GM19397 (cell line): ENCODE measurements at regions not wholly inside any gene's neighbourhood (a gene's known extent, or its start where the extent isn't known, plus 50 kb on each side); places are given as distances from the start of the nearest gene placed in this dataset.
"Not testable (repeated sequence)": the region's sequence is repeated elsewhere in the genome, so short reads cannot be mapped to it uniquely, and the experiment has no call there.

Source experiments
- ATAC-seq: cut with Tn5 transposase; IDR thresholded peaks from one replicate; pipeline ENCODE4 v1.9.1; 2021; ENCODE audit warnings: mild to moderate bottlenecking, moderate library complexity; ENCODE audit not compliant: unreplicated experiment

GRCh38 chr3:5348229-5348902, 160.9 kb downstream of the EDEM1 start:
- ATAC-seq = no peak

- ATAC-seq = no peak
Measured at GRCh38 chr3:5349343-5349742, 161.8 kb downstream of the EDEM1 start.

GRCh38 chr3:5357089-5357488, 169.6 kb downstream of the EDEM1 start:
- no peak for ATAC-seq

GRCh38 chr3:5358911-5359310, 171.4 kb downstream of the EDEM1 start:
- no peak for ATAC-seq

- ATAC-seq = no peak
Measured at GRCh38 chr3:5360453-5360852, 172.9 kb downstream of the EDEM1 start.

- ATAC-seq = no peak
Measured at GRCh38 chr3:5366746-5367145, 179.2 kb downstream of the EDEM1 start.

- ATAC-seq = not testable (repeated sequence)
Measured at GRCh38 chr3:5371555-5371954, 184.0 kb downstream of the EDEM1 start.

GRCh38 chr3:5376761-5377160, 189.3 kb downstream of the EDEM1 start:
- no peak for ATAC-seq

GRCh38 chr3:5379266-5379665, 191.8 kb downstream of the EDEM1 start:
- ATAC-seq = not testable (repeated sequence)

- not testable (repeated sequence) for ATAC-seq
Measured at GRCh38 chr3:5383486-5384263, 196.2 kb downstream of the EDEM1 start.

GRCh38 chr3:5384557-5385236, 197.2 kb downstream of the EDEM1 start:
- no peak for ATAC-seq

GRCh38 chr3:5388091-5388490, 200.6 kb downstream of the EDEM1 start:
- ATAC-seq = no peak

- ATAC-seq = no peak
Measured at GRCh38 chr3:5389057-5389456, 201.6 kb downstream of the EDEM1 start.

GRCh38 chr3:5390221-5390620, 202.7 kb downstream of the EDEM1 start:
- ATAC-seq = peak; percentile 66

GRCh38 chr3:5390936-5391625, 203.6 kb downstream of the EDEM1 start:
- ATAC-seq = no peak

GRCh38 chr3:5401002-5401401, 213.5 kb downstream of the EDEM1 start:
- no peak for ATAC-seq

GRCh38 chr3:5404718-5405117, 217.2 kb downstream of the EDEM1 start:
- no peak for ATAC-seq

GRCh38 chr3:5411786-5412185, 224.3 kb downstream of the EDEM1 start:
- ATAC-seq = no peak

- ATAC-seq = no peak
Measured at GRCh38 chr3:5423076-5423475, 235.6 kb downstream of the EDEM1 start.

GRCh38 chr3:5423523-5423922, 236.0 kb downstream of the EDEM1 start:
- no peak for ATAC-seq

GRCh38 chr3:5425371-5425770, 237.9 kb downstream of the EDEM1 start:
- no peak for ATAC-seq
